A673 (cell line): ENCODE measurements at regions not wholly inside any gene's neighbourhood (a gene's known extent, or its start where the extent isn't known, plus 50 kb on each side); places are given as distances from the start of the nearest gene placed in this dataset.

Experiments used
- CTCF ChIP-seq: fragments of 300-800, 200-600 bp; sonication (generic); conservative IDR thresholded peaks from 2 replicates; pipeline ENCODE4 v1.5.1; 2017; ENCODE audit warnings: low read depth, mild to moderate bottlenecking, antibody characterized with exemption, low read length, moderate library complexity, mixed read lengths
- EZH2 ChIP-seq: fragments of 200-600 bp; sonication (generic); IDR thresholded peaks from 2 replicates; pipeline ENCODE4 v1.6.1; 2017; ENCODE audit warnings: borderline replicate concordance, low read depth, mild to moderate bottlenecking, mixed read lengths, antibody characterized with exemption, low read length; ENCODE audit not compliant: poor library complexity, severe bottlenecking

- no peak for TF ChIP-seq EZH2
- TF ChIP-seq CTCF = no peak
Observed at GRCh38 chr14:94918896-94919295, 149.0 kb upstream of the GSC start.
